A549 (cell line): ENCODE measurements at regions not wholly inside any gene's neighbourhood (a gene's known extent, or its start where the extent isn't known, plus 50 kb on each side); places are given as distances from the start of the nearest gene placed in this dataset.

Experiments
- ATAC-seq, 2 experiments: fragments of 200-7000 bp in 1 of 2; fragments of >200 bp in 1 of 2; cut with Nextera tagmentation in 1 of 2; cut with Tn5 transposase in 1 of 2; 3 replicates each; pipeline versions ENCODE4 v1.8.0 to v1.9.1; 2018 to 2020; ENCODE audit warnings: mild to moderate bottlenecking in 1 of 2, moderate library complexity in 1 of 2
- CTCF ChIA-PET: fragments of 300-600 bp; sonication (Branson Sonifier 250); formaldehyde crosslinking; extraction: SDS; loops from one replicate; lab custom pipeline; 2021; ENCODE audit warnings: antibody characterized with exemption, inconsistent platforms; lab: Yijun Ruan, JAX
- POLR2A ChIA-PET: fragments of 350-600 bp; formaldehyde crosslinking; extraction: SDS; loops from one replicate; lab custom pipeline; 2021; ENCODE audit warnings: antibody characterized with exemption, inconsistent platforms; lab: Yijun Ruan, JAX
- DNase-seq, 2 experiments: peaks; one replicate each; pipeline versions ENCODE4 v3.0.0 to v3.0.0-alpha.2; 2011 to 2016; ENCODE audit warnings: low read depth in 1 of 2, low spot score in 1 of 2
- FAIRE-seq: peaks from 2 replicates; lab custom pipeline; 2011; peaks lifted over from hg19 to GRCh38; lab: Jason Lieb, UNC
- H3K27ac ChIP-seq, 2 experiments: fragments of >200 bp; sonication (Bioruptor Twin); formaldehyde crosslinking; 3 replicates each; pipeline ENCODE4 v1.5.1; 2016 to 2017
- H3K4me1 ChIP-seq: fragments of >200 bp; sonication (Bioruptor Twin); formaldehyde crosslinking; 3 replicates; pipeline ENCODE4 v1.6.1; 2016
- H3K4me2 ChIP-seq: fragments of >200 bp; sonication (Bioruptor Twin); formaldehyde crosslinking; 3 replicates; pipeline ENCODE4 v1.6.1; 2016
- H3K4me3 ChIP-seq: fragments of >200 bp; sonication (Bioruptor Twin); formaldehyde crosslinking; 3 replicates; pipeline ENCODE4 v1.5.1; 2016
- H3K9me3 ChIP-seq: fragments of >200 bp; sonication (Bioruptor Twin); formaldehyde crosslinking; 3 replicates; pipeline ENCODE4 v1.6.1; 2016
- ATOH8 ChIP-seq: fragments of 250-450 bp; sonication (Bioruptor Pico); IDR thresholded peaks from 2 replicates; pipeline ENCODE4 v1.5.0; 2020; ENCODE audit warnings: low read depth, mild to moderate bottlenecking, moderate library complexity
- BCL3 ChIP-seq: fragments of >200 bp; sonication (Bioruptor Twin); formaldehyde crosslinking; IDR thresholded peaks from 3 replicates; pipeline ENCODE4 v1.6.1; 2016
- CHD2 ChIP-seq: fragments of 150-350 bp; IDR thresholded peaks from 2 replicates; pipeline ENCODE4 v1.6.1; 2014; ENCODE audit warnings: low read length; ENCODE audit not compliant: partially characterized antibody
- CTCF ChIP-seq: fragments of >200 bp; sonication (Bioruptor Twin); formaldehyde crosslinking; IDR thresholded peaks from 3 replicates; pipeline ENCODE4 v1.5.1; 2016
- EHF ChIP-seq: fragments of 250-450 bp; sonication (Bioruptor Pico); IDR thresholded peaks from 2 replicates; pipeline ENCODE4 v1.5.0; 2020; ENCODE audit warnings: mild to moderate bottlenecking
- FOXS1 ChIP-seq: fragments of 250-450 bp; sonication (Bioruptor Pico); IDR thresholded peaks from 2 replicates; pipeline ENCODE4 v1.5.0; 2020; ENCODE audit warnings: mild to moderate bottlenecking, moderate library complexity
- HEYL ChIP-seq: fragments of 250-450 bp; sonication (Bioruptor Pico); IDR thresholded peaks from 2 replicates; pipeline ENCODE4 v1.8.0; 2021; ENCODE audit warnings: mild to moderate bottlenecking, moderate library complexity
- HOXB5 ChIP-seq: fragments of 250-450 bp; sonication (Bioruptor Pico); IDR thresholded peaks from 2 replicates; pipeline ENCODE4 v1.5.0; 2020; ENCODE audit warnings: mild to moderate bottlenecking, moderate library complexity
- JUNB ChIP-seq: fragments of >200 bp; sonication (Bioruptor Twin); formaldehyde crosslinking; IDR thresholded peaks from 2 replicates; pipeline ENCODE4 v1.6.1; 2016
- KDM1A ChIP-seq: fragments of 200-600 bp; sonication (generic); IDR thresholded peaks from 2 replicates; pipeline ENCODE4 v1.6.1; 2016; ENCODE audit warnings: low read depth, mild to moderate bottlenecking
- MAFK ChIP-seq: fragments of 450-650 bp; IDR thresholded peaks from 2 replicates; pipeline ENCODE4 v1.6.1; 2014; ENCODE audit not compliant: partially characterized antibody
- NFE2L2 ChIP-seq: fragments of 150-350 bp; conservative IDR thresholded peaks from 2 replicates; pipeline ENCODE4 v1.6.1; 2014; ENCODE audit warnings: low read length
- PHF8 ChIP-seq: fragments of 200-600 bp; sonication (generic); IDR thresholded peaks from 2 replicates; pipeline ENCODE4 v1.6.1; 2016; ENCODE audit warnings: low read depth, mild to moderate bottlenecking, antibody characterized with exemption, moderate library complexity, borderline replicate concordance
- RCOR1 ChIP-seq: fragments of 150-350 bp; IDR thresholded peaks from 2 replicates; pipeline ENCODE4 v1.6.1; 2014; ENCODE audit warnings: antibody characterized with exemption, low read length, low read depth
- RFX5 ChIP-seq: fragments of 450-650 bp; IDR thresholded peaks from 2 replicates; pipeline ENCODE4 v1.7.1; 2014; ENCODE audit warnings: antibody characterized with exemption, mild to moderate bottlenecking, moderate library complexity
- RNF2 ChIP-seq: fragments of 200-600 bp; sonication (generic); IDR thresholded peaks from 2 replicates; pipeline ENCODE4 v1.6.1; 2016; ENCODE audit warnings: low read depth, mild to moderate bottlenecking, antibody characterized with exemption, moderate library complexity, borderline replicate concordance
- TFCP2L1 ChIP-seq: fragments of 250-450 bp; sonication (Bioruptor Pico); IDR thresholded peaks from 2 replicates; pipeline ENCODE4 v1.5.0; 2021; ENCODE audit warnings: mild to moderate bottlenecking
- TP53 ChIP-seq: fragments of 250-450 bp; sonication (Bioruptor Pico); IDR thresholded peaks from 2 replicates; pipeline ENCODE4 v1.5.0; 2021; ENCODE audit warnings: mild to moderate bottlenecking, moderate library complexity
- USF2 ChIP-seq: fragments of 450-650 bp; IDR thresholded peaks from 2 replicates; pipeline ENCODE4 v1.6.1; 2014; ENCODE audit warnings: antibody characterized with exemption
- ZNF302 ChIP-seq: fragments of 250-450 bp; sonication (Bioruptor Pico); IDR thresholded peaks from 2 replicates; pipeline ENCODE4 v1.9.0; 2021; ENCODE audit warnings: inconsistent platforms, mild to moderate bottlenecking, moderate library complexity
- ZSCAN20 ChIP-seq: fragments of 250-450 bp; sonication (Bioruptor Pico); IDR thresholded peaks from 2 replicates; pipeline ENCODE4 v1.8.0; 2022; ENCODE audit warnings: mild to moderate bottlenecking, moderate library complexity
- WGBS: methylation state at CpG from one replicate; pipeline ENCODE4 v1.1.6; 2017; ENCODE audit errors: missing lambda C conversion rate; 5-methylcytosine and 5-hydroxymethylcytosine counted together

- FAIRE-seq (no peak), ATAC-seq (no peak), DNase-seq (no peak)
- no peaks in the 10 kb centered on the region for H3K4me1 ChIP-seq
- ChIA-PET CTCF (no interaction called here), POLR2A (no interaction called here)
- TF ChIP-seq MAFK (peak; percentile 95), RNF2 (no peak)
- no peak overlapping the region for H3K27ac ChIP-seq
- WGBS, result 0% methylated on average over 1 of the region's 1 CpG
- H3K4me2 ChIP-seq, result no peak overlapping the region
- H3K4me3 ChIP-seq, result no peak overlapping the region
- no peaks in the 10 kb centered on the region; the same call in 2 of the 3 replicates for H3K9me3 ChIP-seq
These were observed 249.6 kb downstream of the CCDC59 start for GRCh38 chr12:82108615-82109014.

- CTCF ChIA-PET, result interaction anchor here (1.4 kb wide), 1 partner anchor 24 kb away, joined by 3 read pairs; no protein-coding TSS in a partner anchor
- no peak overlapping the region for H3K4me3 ChIP-seq
- H3K4me2 ChIP-seq, result no peak overlapping the region
- POLR2A ChIA-PET, result no interaction called here
- no peaks in the 10 kb centered on the region; the same call in 1 of the 3 replicates for H3K9me3 ChIP-seq
- TF ChIP-seq CHD2, result no peak
- no peak for TF ChIP-seq JUNB
- no peak for TF ChIP-seq ATOH8
- no peak for TF ChIP-seq TFCP2L1 (CRISPR knock-in tag)
- no peak for TF ChIP-seq TP53 (CRISPR knock-in tag)
- no peak for TF ChIP-seq BCL3
- no peak for TF ChIP-seq RNF2
- TF ChIP-seq ZNF302 (CRISPR knock-in tag), result no peak
- no peak for TF ChIP-seq ZSCAN20 (CRISPR knock-in tag)
- no peak for TF ChIP-seq RCOR1
- no peak for TF ChIP-seq HOXB5 (CRISPR knock-in tag)
- no peak for TF ChIP-seq EHF (CRISPR knock-in tag)
- TF ChIP-seq KDM1A, result no peak
- TF ChIP-seq RFX5, result no peak
- no peak for TF ChIP-seq PHF8
- TF ChIP-seq NFE2L2, result no peak
- no peak for TF ChIP-seq HEYL (CRISPR knock-in tag)
- no peak for TF ChIP-seq CTCF
- TF ChIP-seq USF2, result no peak
- no peak for TF ChIP-seq FOXS1 (CRISPR knock-in tag)
- H3K27ac ChIP-seq, result no peak overlapping the region
- no peak for DNase-seq
- no peak for FAIRE-seq
- H3K4me1 ChIP-seq, result no peaks in the 10 kb centered on the region
- ATAC-seq, result no peak
These were observed 259.0 kb downstream of the CCDC59 start for GRCh38 chr12:82099216-82099615.

GRCh38 chr12:82097877-82098276, 260.3 kb downstream of the CCDC59 start:
- WGBS, result 0% methylated on average over 1 of the region's 1 CpG
- Histone ChIP-seq H3K4me1 (no peaks in the 10 kb centered on the region), H3K4me3 (no peak overlapping the region), H3K4me2 (no peak overlapping the region)
- DNase-seq (no peak), ATAC-seq (no peak), FAIRE-seq (no peak)
- no peak for TF ChIP-seq ATOH8
- TF ChIP-seq, all 56 proteins: peak for 0
- POLR2A ChIA-PET, result no interaction called here
- CTCF ChIA-PET, result no interaction called here
- H3K27ac ChIP-seq, result no peak overlapping the region
- H3K9me3 ChIP-seq, result no peaks in the 10 kb centered on the region; the same call in 2 of the 3 replicates
